ENCODE measurements at regions not wholly inside any gene's neighbourhood (a gene's known extent, or its start where the extent isn't known, plus 50 kb on each side); places are given as distances from the start of the nearest gene placed in this dataset.

- peak; percentile 22 for DNase-seq (ENCODE audit: low read depth)
- TF ChIP-seq MYC (IDR thresholded peaks at IDR 0.05; ENCODE audit: low read depth, low read length), result no peak
- no peak for TF ChIP-seq POLR2A (IDR thresholded peaks at IDR 0.05; ENCODE audit: extremely low read depth, insufficient read length)
- TF ChIP-seq MAX (IDR thresholded peaks at IDR 0.05; ENCODE audit: low read depth, low read length), result no peak
- no peak for TF ChIP-seq CTCF (IDR thresholded peaks at IDR 0.05; ENCODE audit: low read depth, low read length)
- no peak overlapping the region for H3K4me3 ChIP-seq (ENCODE audit: low read depth, low read length)
These were observed 124.9 kb upstream of the TNFSF4 start for GRCh38 chr1:173332026-173332425.

GRCh38 chr1:173333581-173333980 is 126.5 kb upstream of the TNFSF4 start:
- DNase-seq (ENCODE audit: low read depth), result no peak
- no peak for TF ChIP-seq POLR2A (IDR thresholded peaks at IDR 0.05; ENCODE audit: extremely low read depth, insufficient read length)
- TF ChIP-seq CTCF (IDR thresholded peaks at IDR 0.05; ENCODE audit: low read depth, low read length), result no peak
- no peak for TF ChIP-seq MAX (IDR thresholded peaks at IDR 0.05; ENCODE audit: low read depth, low read length)
- TF ChIP-seq MYC (IDR thresholded peaks at IDR 0.05; ENCODE audit: low read depth, low read length), result no peak
- H3K4me3 ChIP-seq (ENCODE audit: low read depth, low read length), result no peak overlapping the region

GRCh38 chr1:173337126-173337525 is 130.0 kb upstream of the TNFSF4 start:
- H3K4me3 ChIP-seq (ENCODE audit: low read depth, low read length), result no peak overlapping the region
- no peak for TF ChIP-seq MYC (IDR thresholded peaks at IDR 0.05; ENCODE audit: low read depth, low read length)
- no peak for TF ChIP-seq MAX (IDR thresholded peaks at IDR 0.05; ENCODE audit: low read depth, low read length)
- TF ChIP-seq POLR2A (IDR thresholded peaks at IDR 0.05; ENCODE audit: extremely low read depth, insufficient read length), result no peak
- no peak for TF ChIP-seq CTCF (IDR thresholded peaks at IDR 0.05; ENCODE audit: low read depth, low read length)
- DNase-seq (ENCODE audit: low read depth), result peak; percentile 5

- no peak overlapping the region for H3K4me3 ChIP-seq (ENCODE audit: low read depth, low read length)
- no peak for TF ChIP-seq CTCF (IDR thresholded peaks at IDR 0.05; ENCODE audit: low read depth, low read length)
- no peak for TF ChIP-seq MYC (IDR thresholded peaks at IDR 0.05; ENCODE audit: low read depth, low read length)
- no peak for TF ChIP-seq POLR2A (IDR thresholded peaks at IDR 0.05; ENCODE audit: extremely low read depth, insufficient read length)
- no peak for TF ChIP-seq MAX (IDR thresholded peaks at IDR 0.05; ENCODE audit: low read depth, low read length)
- DNase-seq (ENCODE audit: low read depth), result no peak
These were observed 134.2 kb upstream of the TNFSF4 start for GRCh38 chr1:173341307-173341706.

GRCh38 chr1:173341971-173342370 is 134.8 kb upstream of the TNFSF4 start:
- no peak overlapping the region for H3K4me3 ChIP-seq (ENCODE audit: low read depth, low read length)

More at GRCh38 chr1:173341971-173342370, 134.8 kb upstream of the TNFSF4 start:
- DNase-seq (ENCODE audit: low read depth), result no peak
- TF ChIP-seq POLR2A (IDR thresholded peaks at IDR 0.05; ENCODE audit: extremely low read depth, insufficient read length) (no peak), CTCF (IDR thresholded peaks at IDR 0.05; ENCODE audit: low read depth, low read length) (no peak), MYC (IDR thresholded peaks at IDR 0.05; ENCODE audit: low read depth, low read length) (no peak), MAX (IDR thresholded peaks at IDR 0.05; ENCODE audit: low read depth, low read length) (no peak)

Data from NB4 (cell line).